ENCODE measurements at regions not wholly inside any gene's neighbourhood (a gene's known extent, or its start where the extent isn't known, plus 50 kb on each side); places are given as distances from the start of the nearest gene placed in this dataset.

DNA sequence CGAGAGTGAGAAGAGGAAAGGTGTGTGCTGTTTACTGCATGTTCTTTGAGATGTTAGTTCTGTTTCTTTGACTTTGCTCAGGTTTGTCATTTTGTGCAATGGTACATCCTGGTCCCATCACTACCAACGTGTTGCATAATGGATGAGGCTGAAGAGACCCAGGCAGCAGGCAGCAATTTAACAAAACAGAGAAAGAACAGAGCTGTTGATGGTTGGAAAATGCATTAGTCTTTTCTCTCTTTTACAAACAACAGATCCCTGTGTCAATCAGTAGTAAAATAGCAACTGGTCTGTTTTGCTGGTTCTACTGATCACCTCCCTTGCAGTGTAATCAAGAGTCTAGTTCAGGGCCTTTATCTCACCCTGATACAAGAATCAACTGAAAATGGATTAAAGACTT lies 64.8 kb upstream of the LIMCH1 start:
- no peak for TF ChIP-seq POLR2A (IDR thresholded peaks at IDR 0.05)
- TF ChIP-seq, protein P1, sequence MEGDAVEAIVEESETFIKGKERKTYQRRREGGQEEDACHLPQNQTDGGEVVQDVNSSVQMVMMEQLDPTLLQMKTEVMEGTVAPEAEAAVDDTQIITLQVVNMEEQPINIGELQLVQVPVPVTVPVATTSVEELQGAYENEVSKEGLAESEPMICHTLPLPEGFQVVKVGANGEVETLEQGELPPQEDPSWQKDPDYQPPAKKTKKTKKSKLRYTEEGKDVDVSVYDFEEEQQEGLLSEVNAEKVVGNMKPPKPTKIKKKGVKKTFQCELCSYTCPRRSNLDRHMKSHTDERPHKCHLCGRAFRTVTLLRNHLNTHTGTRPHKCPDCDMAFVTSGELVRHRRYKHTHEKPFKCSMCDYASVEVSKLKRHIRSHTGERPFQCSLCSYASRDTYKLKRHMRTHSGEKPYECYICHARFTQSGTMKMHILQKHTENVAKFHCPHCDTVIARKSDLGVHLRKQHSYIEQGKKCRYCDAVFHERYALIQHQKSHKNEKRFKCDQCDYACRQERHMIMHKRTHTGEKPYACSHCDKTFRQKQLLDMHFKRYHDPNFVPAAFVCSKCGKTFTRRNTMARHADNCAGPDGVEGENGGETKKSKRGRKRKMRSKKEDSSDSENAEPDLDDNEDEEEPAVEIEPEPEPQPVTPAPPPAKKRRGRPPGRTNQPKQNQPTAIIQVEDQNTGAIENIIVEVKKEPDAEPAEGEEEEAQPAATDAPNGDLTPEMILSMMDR (IDR thresholded peaks at IDR 0.05): no peak
- no peak for DNase-seq
- intact Hi-C loops (cut with DNase I): no loop called here
- Histone ChIP-seq H3K4me3 (no peak overlapping the region), H3K4me1 (peaks cover 3 to 46% (median 13%) of the 10 kb centered on the region in 3 donors), H3K36me3 (no peaks in the 10 kb centered on the region), H3K27me3 (no peaks in the 10 kb centered on the region), H3K9me3 (no peaks in the 10 kb centered on the region), H3K27ac (no peak overlapping the region)
- 65 to 72% methylated on average over 2 of the region's 2 CpGs for WGBS, 2 donors

DNA sequence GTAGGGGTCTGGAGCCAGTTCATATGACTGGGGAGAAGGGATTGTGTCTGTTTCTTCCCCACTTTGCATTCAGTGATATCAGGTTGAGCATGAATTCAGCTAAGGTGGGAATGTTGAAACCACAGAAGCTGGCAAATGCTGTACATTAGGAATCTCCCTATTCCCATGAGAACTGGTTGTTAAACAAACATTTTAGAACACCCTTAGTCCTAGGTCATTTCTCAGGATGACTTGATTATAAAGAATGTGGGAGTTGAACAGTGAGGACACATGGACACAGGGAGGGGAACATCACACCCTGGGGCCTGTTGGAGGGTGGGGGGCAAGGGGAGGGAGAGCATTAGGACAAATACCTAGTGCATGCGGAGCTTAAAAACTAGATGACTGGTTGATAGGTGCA lies 62.6 kb upstream of the LIMCH1 start:
- Histone ChIP-seq H3K9me3 (no peaks in the 10 kb centered on the region), H3K27ac (no peak overlapping the region), H3K27me3 (no peaks in the 10 kb centered on the region), H3K4me3 (no peak overlapping the region), H3K36me3 (no peaks in the 10 kb centered on the region), H3K4me1 (peaks cover 3 to 42% (median 13%) of the 10 kb centered on the region in 3 donors)
- TF ChIP-seq, protein P1 (IDR thresholded peaks at IDR 0.05): no peak
- no peak for TF ChIP-seq POLR2A (IDR thresholded peaks at IDR 0.05)
- intact Hi-C loops (cut with DNase I): no loop called here
- no peak for DNase-seq
- 83 to 88% methylated on average over 1 of the region's 1 CpG for WGBS, 2 donors

DNA sequence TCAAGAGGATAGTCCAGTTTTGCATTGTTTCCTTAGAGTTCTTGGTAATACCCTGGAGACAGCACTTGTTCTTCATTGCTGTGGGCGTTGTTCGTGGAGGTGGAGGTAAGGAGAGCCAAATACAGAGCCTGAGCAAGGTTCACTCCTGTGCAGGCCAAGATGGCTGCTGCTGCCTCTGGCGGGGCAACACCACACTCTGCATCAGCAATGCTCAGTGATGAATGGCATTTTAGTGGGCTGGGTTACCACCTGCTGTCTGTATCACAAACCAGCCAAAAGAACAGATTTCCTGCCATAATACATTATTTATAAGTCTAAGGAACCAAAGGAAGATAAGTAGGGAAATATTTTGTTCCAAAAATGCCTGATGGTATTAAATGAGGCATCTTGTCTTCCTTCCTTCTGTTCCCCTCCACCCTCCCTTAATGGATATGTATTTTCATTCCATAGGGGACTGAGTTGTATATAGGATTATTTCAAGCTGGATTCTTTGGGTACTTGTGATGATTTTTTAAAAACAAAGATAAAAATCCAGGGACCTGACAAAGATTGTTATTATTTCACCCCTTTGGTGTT lies 61.6 kb upstream of the LIMCH1 start:
- intact Hi-C loops (cut with DNase I): no loop called here
- Histone ChIP-seq H3K36me3 (no peaks in the 10 kb centered on the region), H3K9me3 (no peaks in the 10 kb centered on the region), H3K27ac (no peak overlapping the region), H3K4me3 (no peak overlapping the region), H3K27me3 (no peaks in the 10 kb centered on the region), H3K4me1 (peaks cover 3 to 32% (median 11%) of the 10 kb centered on the region in 3 donors)
- no peak for DNase-seq
- 80 to 88% methylated on average over 2 to 3 of the region's 3 CpGs for WGBS, 2 donors
- TF ChIP-seq POLR2A (IDR thresholded peaks at IDR 0.05): no peak
- TF ChIP-seq, protein P1 (IDR thresholded peaks at IDR 0.05): no peak

DNA sequence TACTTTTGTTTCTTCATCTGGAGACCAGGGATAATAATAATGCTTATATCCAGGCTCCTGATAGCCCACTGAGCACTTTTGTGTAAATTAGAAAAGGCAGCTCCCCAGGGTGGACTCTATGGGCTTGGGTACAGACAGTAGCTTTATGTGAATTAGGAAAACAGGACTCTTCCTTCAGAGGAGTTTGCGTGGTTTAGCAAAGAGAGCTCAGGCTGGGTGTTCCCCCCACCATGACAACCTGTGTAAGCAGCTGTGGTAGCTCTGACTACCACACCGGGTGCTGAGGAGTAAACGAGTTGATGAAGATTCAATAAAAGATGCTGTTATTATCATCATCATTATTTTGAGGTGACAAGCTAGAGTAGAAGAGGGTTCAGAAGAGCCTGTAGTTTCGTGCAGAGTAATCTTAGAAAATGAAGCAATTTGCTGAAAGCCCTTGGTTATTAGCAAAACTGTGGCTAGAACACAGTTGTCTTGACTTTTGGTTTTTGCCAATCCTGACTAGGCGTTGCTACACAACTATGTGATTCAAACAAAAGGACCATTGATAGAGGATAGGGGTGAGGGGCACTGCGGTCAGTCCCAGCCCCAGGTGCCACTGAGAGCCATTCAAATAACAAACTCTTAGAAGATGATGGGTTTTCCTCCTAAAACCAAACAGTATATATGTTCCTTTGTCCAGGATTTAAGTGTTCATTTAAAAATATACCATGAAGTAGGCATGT lies 60.6 kb upstream of the LIMCH1 start:
- Histone ChIP-seq H3K4me1 (peaks cover 0 to 23% (median 2%) of the 10 kb centered on the region in 3 donors), H3K36me3 (no peaks in the 10 kb centered on the region), H3K27ac (no peak overlapping the region), H3K4me3 (no peak overlapping the region), H3K9me3 (no peaks in the 10 kb centered on the region), H3K27me3 (no peaks in the 10 kb centered on the region)
- intact Hi-C loops (cut with DNase I): no loop called here
- TF ChIP-seq, protein P1 (IDR thresholded peaks at IDR 0.05): no peak
- no peak for TF ChIP-seq POLR2A (IDR thresholded peaks at IDR 0.05)
- no peak for DNase-seq
- 74 to 83% methylated on average over 6 of the region's 6 CpGs for whole genome bisulfite sequencing, 2 donors

DNA sequence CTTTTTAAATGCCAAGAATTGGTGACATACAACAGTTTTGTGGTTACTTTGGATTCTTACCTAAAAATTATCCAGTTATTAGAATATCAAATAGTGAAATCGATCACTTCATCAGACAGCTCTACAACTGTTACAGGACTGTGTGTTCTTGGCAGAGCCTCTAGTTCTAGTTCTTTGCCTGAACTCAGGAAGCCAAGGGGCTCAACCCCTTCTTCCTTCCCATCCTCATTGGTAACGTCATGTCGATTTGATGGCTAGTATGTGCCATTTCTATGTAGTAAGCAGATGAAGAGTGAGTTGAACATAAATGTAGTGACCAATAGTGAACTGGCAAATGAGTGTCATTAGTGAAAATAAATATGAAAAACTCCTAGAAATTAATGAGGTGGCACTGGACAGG lies 59.4 kb upstream of the LIMCH1 start:
- no peak for TF ChIP-seq POLR2A (IDR thresholded peaks at IDR 0.05)
- TF ChIP-seq, protein P1 (IDR thresholded peaks at IDR 0.05): no peak
- Histone ChIP-seq H3K27me3 (no peaks in the 10 kb centered on the region), H3K4me3 (no peak overlapping the region), H3K36me3 (no peaks in the 10 kb centered on the region), H3K9me3 (no peaks in the 10 kb centered on the region), H3K27ac (no peak overlapping the region), H3K4me1 (peaks cover 0 to 13% (median 0%) of the 10 kb centered on the region in 3 donors)
- WGBS, 2 donors: 84 to 92% methylated on average over 3 of the region's 3 CpGs
- intact Hi-C loops (cut with DNase I): no loop called here
- DNase-seq: no peak

Data from esophagus squamous epithelium (tissue), 5 donors.